PC-9 (cell line): ENCODE measurements at regions not wholly inside any gene's neighbourhood (a gene's known extent, or its start where the extent isn't known, plus 50 kb on each side); places are given as distances from the start of the nearest gene placed in this dataset.
"Not testable (repeated sequence)": the region's sequence is repeated elsewhere in the genome, so short reads cannot be mapped to it uniquely, and the experiment has no call there.

Experiments
- BruUV-seq: library from RNA; stranded (reverse); fragments of 400-500 nt; replicated peaks from 2 replicates; lab custom pipeline; 2021; lab: Mats Ljungman, UMichigan
- CTCF ChIA-PET: fragments of 300-600 bp; sonication (Branson Sonifier 250); formaldehyde crosslinking; loops from one replicate; lab custom pipeline; 2022; ENCODE audit warnings: antibody characterized with exemption; lab: Charles Lee
- POLR2A ChIA-PET: fragments of 300-600 bp; sonication (Branson Sonifier 250); formaldehyde crosslinking; loops from one replicate; lab custom pipeline; 2022; ENCODE audit warnings: antibody characterized with exemption; ENCODE audit not compliant: unreplicated experiment; lab: Charles Lee
- DNase-seq, 2 experiments: peaks; one replicate each; pipeline versions ENCODE4 v3.0.0 to v3.0.0-alpha.2; 2015 to 2022; ENCODE audit warnings: mixed read lengths in 1 of 2
- H2AFZ ChIP-seq: fragments of 200-600 bp; sonication (generic); 2 replicates; pipeline ENCODE4 v1.8.1; 2017; ENCODE audit warnings: antibody characterized with exemption
- H3F3A ChIP-seq: fragments of 200-600 bp; sonication (generic); 2 replicates; pipeline ENCODE4 v1.8.1; 2017; ENCODE audit warnings: antibody characterized with exemption, mild to moderate bottlenecking, low read depth; ENCODE audit not compliant: insufficient read depth
- H3K27ac ChIP-seq: fragments of 200-600 bp; sonication (generic); 2 replicates; pipeline ENCODE4 v1.6.1; 2016; ENCODE audit warnings: mixed run types
- H3K27me3 ChIP-seq: fragments of 200-600 bp; sonication (generic); 2 replicates; pipeline ENCODE4 v1.6.1; 2016; ENCODE audit warnings: low read depth, mixed run types; ENCODE audit not compliant: insufficient read depth
- H3K36me3 ChIP-seq: fragments of 200-600 bp; sonication (generic); 2 replicates; pipeline ENCODE4 v1.6.1; 2016; ENCODE audit warnings: low read depth, mixed run types
- H3K4me1 ChIP-seq: fragments of 200-600 bp; sonication (generic); replicated peaks from 2 replicates; pipeline ENCODE4 v1.6.1; 2016; ENCODE audit warnings: mixed run types; ENCODE audit not compliant: insufficient read depth
- H3K4me2 ChIP-seq: fragments of 200-600 bp; sonication (generic); 2 replicates; pipeline ENCODE4 v1.6.1; 2017; ENCODE audit warnings: mixed run types
- H3K4me3 ChIP-seq: fragments of 200-600 bp; sonication (generic); 2 replicates; pipeline ENCODE4 v1.6.1; 2016; ENCODE audit warnings: mixed run types
- H3K79me2 ChIP-seq: fragments of 200-600 bp; sonication (generic); 2 replicates; pipeline ENCODE4 v1.6.1; 2017; ENCODE audit warnings: low read depth, mixed run types
- H3K9me2 ChIP-seq: fragments of 200-600 bp; sonication (generic); 2 replicates; pipeline ENCODE4 v1.8.1; 2017; ENCODE audit warnings: mild to moderate bottlenecking; ENCODE audit not compliant: insufficient read depth
- H3K9me3 ChIP-seq: fragments of 200-600 bp; sonication (generic); 2 replicates; pipeline ENCODE4 v1.8.1; 2016; ENCODE audit warnings: low read depth; ENCODE audit not compliant: insufficient read depth
- H4K20me1 ChIP-seq: fragments of 200-600 bp; sonication (generic); 2 replicates; pipeline ENCODE4 v1.8.1; 2017; ENCODE audit not compliant: insufficient read depth
- EZH2 ChIP-seq: fragments of 200-600 bp; sonication (generic); IDR thresholded peaks from 2 replicates; pipeline ENCODE4 v1.8.0; 2017; ENCODE audit warnings: antibody characterized with exemption, low read depth
- intact Hi-C: fragments of 100-400 bp; cut with micrococcal nuclease; formaldehyde crosslinking; loops from one replicate; pipeline ENCODE4 v1.10.0; 2022; ENCODE audit not compliant: unreplicated experiment
- TF ChIP-seq, protein P1 (sequence below): fragments of 200-600 bp; sonication (generic); conservative IDR thresholded peaks from 2 replicates; pipeline ENCODE4 v1.6.1; 2017; ENCODE audit warnings: mixed run types, antibody characterized with exemption, mild to moderate bottlenecking, moderate library complexity

DNA sequence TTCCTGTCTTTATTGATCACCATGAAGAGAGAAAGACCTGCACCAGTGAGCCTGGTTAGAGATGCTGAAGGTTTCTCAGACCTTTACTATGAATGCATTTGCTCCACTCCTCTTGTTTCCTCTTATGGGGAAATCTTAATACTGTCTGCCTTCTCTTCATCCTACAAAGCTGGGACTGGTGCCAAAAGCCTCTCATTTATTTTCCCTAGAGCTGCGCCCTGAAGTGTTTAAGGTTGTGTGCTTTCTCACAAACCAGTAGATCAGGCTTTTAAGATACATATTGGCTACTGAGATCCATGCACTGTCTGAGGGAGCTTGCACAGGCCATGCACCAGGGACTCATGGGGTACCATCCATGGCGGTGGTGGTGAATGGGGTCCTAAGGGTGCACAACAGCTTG lies 286.1 kb upstream of the PMFBP1 start:
- CTCF ChIA-PET = no interaction called here
- TF ChIP-seq EZH2 = no peak
- TF ChIP-seq, protein P1, sequence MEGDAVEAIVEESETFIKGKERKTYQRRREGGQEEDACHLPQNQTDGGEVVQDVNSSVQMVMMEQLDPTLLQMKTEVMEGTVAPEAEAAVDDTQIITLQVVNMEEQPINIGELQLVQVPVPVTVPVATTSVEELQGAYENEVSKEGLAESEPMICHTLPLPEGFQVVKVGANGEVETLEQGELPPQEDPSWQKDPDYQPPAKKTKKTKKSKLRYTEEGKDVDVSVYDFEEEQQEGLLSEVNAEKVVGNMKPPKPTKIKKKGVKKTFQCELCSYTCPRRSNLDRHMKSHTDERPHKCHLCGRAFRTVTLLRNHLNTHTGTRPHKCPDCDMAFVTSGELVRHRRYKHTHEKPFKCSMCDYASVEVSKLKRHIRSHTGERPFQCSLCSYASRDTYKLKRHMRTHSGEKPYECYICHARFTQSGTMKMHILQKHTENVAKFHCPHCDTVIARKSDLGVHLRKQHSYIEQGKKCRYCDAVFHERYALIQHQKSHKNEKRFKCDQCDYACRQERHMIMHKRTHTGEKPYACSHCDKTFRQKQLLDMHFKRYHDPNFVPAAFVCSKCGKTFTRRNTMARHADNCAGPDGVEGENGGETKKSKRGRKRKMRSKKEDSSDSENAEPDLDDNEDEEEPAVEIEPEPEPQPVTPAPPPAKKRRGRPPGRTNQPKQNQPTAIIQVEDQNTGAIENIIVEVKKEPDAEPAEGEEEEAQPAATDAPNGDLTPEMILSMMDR = no peak
- H3K9me2 ChIP-seq = no peaks in the 10 kb centered on the region
- H3K79me2 ChIP-seq = no peaks in the 10 kb centered on the region
- intact Hi-C loops = no loop called here
- no peak overlapping the region for H3K27ac ChIP-seq
- no peaks in the 10 kb centered on the region for H4K20me1 ChIP-seq
- no peak for DNase-seq
- no peaks in the 10 kb centered on the region for H3K36me3 ChIP-seq
- BruUV-seq = no TSS peak
- H3K27me3 ChIP-seq = no peaks in the 10 kb centered on the region
- no peak overlapping the region for H3K4me3 ChIP-seq
- no peaks in the 10 kb centered on the region for H3K9me3 ChIP-seq
- no peak overlapping the region for H3K4me2 ChIP-seq
- H3K4me1 ChIP-seq = no peaks in the 10 kb centered on the region
- H2AFZ ChIP-seq = no peak overlapping the region
- H3F3A ChIP-seq = no peaks in the 10 kb centered on the region
- POLR2A ChIA-PET = interaction anchor here (0.5 kb wide), 1 partner anchor 166 kb away, joined by 7 read pairs; no protein-coding TSS in a partner anchor

DNA sequence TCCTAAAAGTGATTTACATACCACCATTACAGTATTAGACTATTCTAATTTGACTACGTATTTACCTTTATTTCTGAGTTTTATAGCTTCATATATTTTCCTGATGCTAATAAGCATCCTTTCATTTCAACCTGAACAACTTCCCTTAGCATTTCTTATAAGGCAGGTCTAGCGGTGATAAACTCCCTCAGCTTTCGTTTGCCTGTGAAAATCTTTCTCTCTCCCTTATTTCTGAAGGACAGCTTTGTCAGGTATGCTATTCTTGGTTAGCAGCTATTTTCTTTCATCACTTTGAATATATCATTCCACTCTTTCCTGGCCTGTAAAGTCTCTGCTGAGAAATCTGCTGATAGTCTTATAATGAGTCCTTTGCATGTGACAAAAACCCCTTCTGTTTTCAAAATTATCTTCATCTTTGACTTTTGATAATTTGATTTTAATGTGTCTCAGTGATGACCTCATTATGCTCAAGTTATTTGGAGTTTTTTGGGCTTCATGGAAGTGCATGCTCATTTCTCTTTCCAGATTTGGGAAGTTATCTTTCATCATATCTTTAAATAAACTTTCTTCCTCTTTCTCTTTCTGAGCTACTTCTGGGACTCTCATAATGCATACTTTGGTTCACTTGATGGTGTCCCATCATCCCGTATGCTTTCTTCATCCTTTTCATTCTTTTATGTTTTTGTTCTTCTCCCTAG lies 285.4 kb upstream of the PMFBP1 start:
- H3K4me1 ChIP-seq = no peaks in the 10 kb centered on the region
- H3K9me3 ChIP-seq = no peaks in the 10 kb centered on the region
- ChIA-PET POLR2A (no interaction called here), CTCF (interaction anchor here (0.6 kb wide), 1 partner anchor 72 kb away, joined by 7 read pairs; no protein-coding TSS in a partner anchor)
- intact Hi-C loops = no loop called here
- no peak overlapping the region for H2AFZ ChIP-seq
- no peaks in the 10 kb centered on the region for H3K9me2 ChIP-seq
- no peak overlapping the region for H3K4me2 ChIP-seq
- no peaks in the 10 kb centered on the region for H3K79me2 ChIP-seq
- no peaks in the 10 kb centered on the region for H3K27me3 ChIP-seq
- no peak overlapping the region for H3K27ac ChIP-seq
- H3F3A ChIP-seq = no peaks in the 10 kb centered on the region
- H3K36me3 ChIP-seq = no peaks in the 10 kb centered on the region
- no peak for DNase-seq
- TF ChIP-seq, protein P1 = no peak
- TF ChIP-seq EZH2 = no peak
- no peak overlapping the region for H3K4me3 ChIP-seq
- H4K20me1 ChIP-seq = no peaks in the 10 kb centered on the region
- BruUV-seq = no TSS peak

DNA sequence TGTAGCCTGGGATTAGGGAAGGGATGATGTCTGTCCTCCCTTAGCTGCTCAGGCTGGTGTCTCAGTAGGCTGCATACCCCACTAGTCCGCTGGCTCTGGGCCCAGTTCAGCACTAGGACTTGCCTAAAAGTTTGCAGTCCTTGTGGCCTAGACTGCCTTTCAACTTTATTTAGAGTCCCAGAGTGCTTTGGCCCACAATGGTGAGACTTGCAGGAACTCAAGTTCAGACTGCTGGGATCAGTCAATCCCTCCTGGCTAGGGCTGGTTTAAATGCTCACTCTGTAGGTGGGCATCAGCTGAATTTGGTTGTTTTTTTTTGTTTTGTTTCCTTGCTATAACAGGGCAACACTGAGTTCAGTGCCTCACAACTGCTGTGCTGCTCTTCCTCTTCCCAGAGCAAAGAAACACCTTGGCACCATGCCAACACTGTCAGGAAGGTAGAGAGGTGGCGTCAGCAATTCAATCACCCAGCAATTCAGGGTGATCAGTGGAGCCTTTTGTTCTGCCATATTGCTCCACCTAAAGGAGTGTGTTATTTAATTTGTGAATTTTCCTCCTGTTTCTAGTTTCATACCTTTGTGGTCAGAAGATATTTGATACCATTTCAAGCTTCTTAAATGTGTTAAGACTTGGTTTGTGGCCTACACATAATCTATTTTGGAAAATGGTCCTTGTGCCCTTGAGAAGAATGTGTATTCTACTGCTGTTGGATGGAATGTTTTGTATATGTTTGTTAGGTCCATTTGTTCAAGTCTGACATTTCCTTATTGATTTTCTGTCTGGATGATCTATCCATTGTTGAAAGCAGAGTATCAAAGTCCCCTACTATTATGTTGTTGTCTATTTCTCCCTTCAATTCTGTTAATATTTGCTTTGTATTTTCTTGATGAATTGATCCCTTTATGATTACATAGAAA lies 284.0 kb upstream of the PMFBP1 start:
- H3K4me2 ChIP-seq = no peak overlapping the region
- no peaks in the 10 kb centered on the region for H3K27me3 ChIP-seq
- no peak for TF ChIP-seq EZH2
- TF ChIP-seq, protein P1 = no peak
- ChIA-PET CTCF (no interaction called here), POLR2A (no interaction called here)
- H3F3A ChIP-seq = no peaks in the 10 kb centered on the region
- H3K36me3 ChIP-seq = no peaks in the 10 kb centered on the region
- H3K79me2 ChIP-seq = no peaks in the 10 kb centered on the region
- H3K9me3 ChIP-seq = no peaks in the 10 kb centered on the region
- no peak overlapping the region for H2AFZ ChIP-seq
- no peak overlapping the region for H3K4me3 ChIP-seq
- no peak overlapping the region for H3K27ac ChIP-seq
- no peaks in the 10 kb centered on the region for H4K20me1 ChIP-seq
- intact Hi-C loops = no loop called here
- H3K9me2 ChIP-seq = no peaks in the 10 kb centered on the region
- H3K4me1 ChIP-seq = no peaks in the 10 kb centered on the region
- BruUV-seq = no TSS peak
- DNase-seq = no peak

DNA sequence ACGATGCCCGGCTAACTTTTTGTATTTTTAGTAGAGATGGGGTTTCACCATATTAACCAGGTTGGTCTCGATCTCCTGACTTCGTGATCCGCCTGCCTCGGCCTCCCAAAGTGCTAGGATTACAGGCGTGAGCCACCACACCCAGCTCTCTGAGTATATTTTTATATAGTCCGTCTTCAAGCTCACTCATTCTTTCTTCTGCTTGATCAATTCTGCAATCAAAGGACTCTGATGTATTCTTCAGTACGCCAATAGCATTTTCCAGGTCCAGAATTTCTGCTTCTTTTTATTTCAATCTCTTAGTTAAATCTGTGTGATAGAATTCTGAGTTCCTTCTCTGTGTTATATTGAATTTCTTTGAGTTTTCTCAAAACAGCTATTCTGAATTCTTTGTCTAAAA lies 281.9 kb upstream of the PMFBP1 start:
- H2AFZ ChIP-seq, H3K27me3 ChIP-seq, H3K9me2 ChIP-seq, POLR2A ChIA-PET, H3K4me2 ChIP-seq, H3K4me1 ChIP-seq, H3K79me2 ChIP-seq, H4K20me1 ChIP-seq, H3K4me3 ChIP-seq, intact Hi-C loops, H3K9me3 ChIP-seq, DNase-seq, H3K27ac ChIP-seq, CTCF ChIA-PET, H3F3A ChIP-seq, BruUV-seq, H3K36me3 ChIP-seq: not testable (repeated sequence)
